IMR-90 (cell line): ENCODE measurements at regions not wholly inside any gene's neighbourhood (a gene's known extent, or its start where the extent isn't known, plus 50 kb on each side); places are given as distances from the start of the nearest gene placed in this dataset.
A peak's percentile ranks its signal among the peaks of the same experiment; 100 is the strongest.

Experiments used
- ATAC-seq: fragments of 200-7000 bp; cut with Tn5 transposase; 2 replicates; pipeline ENCODE4 v1.9.1; 2020; ENCODE audit warnings: low read depth, mild to moderate bottlenecking, moderate library complexity
- BruUV-seq: library from RNA; stranded (reverse); fragments of 400-500 nt; replicated peaks from 2 replicates; lab custom pipeline; 2021; lab: Mats Ljungman, UMichigan
- CTCF ChIA-PET: fragments of 300-600 bp; formaldehyde crosslinking; extraction: SDS; loops from one replicate; lab custom pipeline; 2021; ENCODE audit warnings: antibody characterized with exemption; lab: Yijun Ruan, JAX
- POLR2A ChIA-PET: fragments of 300-600 bp; sonication (Branson Sonifier 250); formaldehyde crosslinking; loops from one replicate; lab custom pipeline; 2022; ENCODE audit warnings: antibody characterized with exemption; ENCODE audit not compliant: unreplicated experiment; lab: Charles Lee
- DNase-seq: peaks from one replicate; pipeline ENCODE4 v3.0.0; 2013
- H2AFZ ChIP-seq: replicated peaks from 2 replicates; pipeline ENCODE3; 2013; ENCODE audit warnings: low read length, mild to moderate bottlenecking; ENCODE audit not compliant: poor library complexity
- H2AK5ac ChIP-seq: 2 replicates; pipeline ENCODE4 v1.6.1; 2013; ENCODE audit warnings: low read depth, low read length, inconsistent platforms
- H2AK9ac ChIP-seq: replicated peaks from 2 replicates; pipeline ENCODE3; 2013; ENCODE audit warnings: mild to moderate bottlenecking, low read depth, low read length, moderate library complexity; ENCODE audit not compliant: poor library complexity
- H2BK120ac ChIP-seq: 2 replicates; pipeline ENCODE4 v1.6.1; 2013; ENCODE audit warnings: low read depth, low read length, inconsistent platforms
- H2BK15ac ChIP-seq: 3 replicates; pipeline ENCODE4 v1.6.1; 2013; ENCODE audit warnings: low read depth, low read length, inconsistent platforms
- H2BK20ac ChIP-seq: 2 replicates; pipeline ENCODE4 v1.6.1; 2013; ENCODE audit warnings: low read depth, mild to moderate bottlenecking, inconsistent platforms, low read length, moderate library complexity
- H2BK5ac ChIP-seq: 2 replicates; pipeline ENCODE4 v1.6.1; 2013; ENCODE audit warnings: mild to moderate bottlenecking, low read depth, low read length, inconsistent platforms; ENCODE audit not compliant: poor library complexity, severe bottlenecking
- H3K14ac ChIP-seq: replicated peaks from 2 replicates; pipeline ENCODE4 v1.6.1; 2013; ENCODE audit warnings: low read depth, low read length, inconsistent platforms
- H3K18ac ChIP-seq: 2 replicates; pipeline ENCODE4 v1.6.1; 2013; ENCODE audit warnings: low read depth, low read length, control low read depth
- H3K23ac ChIP-seq: 2 replicates; pipeline ENCODE4 v1.6.1; 2013; ENCODE audit warnings: low read depth, low read length, inconsistent platforms
- H3K27ac ChIP-seq: 2 replicates; pipeline ENCODE4 v1.5.1; 2013; ENCODE audit warnings: mild to moderate bottlenecking, control low read depth, low read length; ENCODE audit not compliant: insufficient read depth
- H3K27me3 ChIP-seq: 2 replicates; pipeline ENCODE4 v1.6.1; 2013; ENCODE audit warnings: low read length; ENCODE audit not compliant: control insufficient read depth, insufficient read depth
- H3K36me3 ChIP-seq: 2 replicates; pipeline ENCODE4 v1.6.1; 2013; ENCODE audit warnings: low read length, mixed read lengths; ENCODE audit not compliant: control insufficient read depth, insufficient read depth
- H3K4ac ChIP-seq: 2 replicates; pipeline ENCODE4 v1.6.1; 2013; ENCODE audit warnings: low read depth, low read length, inconsistent platforms
- H3K4me1 ChIP-seq: 2 replicates; pipeline ENCODE4 v1.6.1; 2013; ENCODE audit warnings: low read length, mixed read lengths; ENCODE audit not compliant: control insufficient read depth, insufficient read depth
- H3K4me2 ChIP-seq: 2 replicates; pipeline ENCODE4 v1.6.1; 2013; ENCODE audit warnings: low read depth, mild to moderate bottlenecking, control low read depth, low read length, moderate library complexity
- H3K4me3 ChIP-seq: 2 replicates; pipeline ENCODE4 v1.5.1; 2013; ENCODE audit warnings: low read depth, mild to moderate bottlenecking, control low read depth, low read length, moderate library complexity; ENCODE audit not compliant: insufficient read depth
- H3K56ac ChIP-seq: 2 replicates; pipeline ENCODE4 v1.6.1; 2013; ENCODE audit warnings: low read length, inconsistent platforms; ENCODE audit not compliant: insufficient read depth; ENCODE audit errors: extremely low read depth
- H3K79me1 ChIP-seq, 2 experiments: 2 replicates each; pipeline ENCODE4 v1.6.1; 2013; ENCODE audit warnings: low read length in 2 of 2, inconsistent platforms in 1 of 2, low read depth in 1 of 2
- H3K9ac ChIP-seq: 2 replicates; pipeline ENCODE4 v1.6.1; 2013; ENCODE audit warnings: low read depth, low read length, control low read depth
- H3K9me1 ChIP-seq: 2 replicates; pipeline ENCODE4 v1.6.1; 2013; ENCODE audit warnings: low read length, inconsistent platforms; ENCODE audit not compliant: insufficient read depth
- H3K9me3 ChIP-seq: 2 replicates; pipeline ENCODE4 v1.6.1; 2013; ENCODE audit warnings: low read length; ENCODE audit not compliant: control insufficient read depth, insufficient read depth
- H4K20me1 ChIP-seq: 2 replicates; pipeline ENCODE4 v1.6.1; 2013; ENCODE audit warnings: low read length, inconsistent platforms; ENCODE audit not compliant: insufficient read depth
- H4K5ac ChIP-seq: 2 replicates; pipeline ENCODE4 v1.6.1; 2013; ENCODE audit warnings: mild to moderate bottlenecking, low read depth, low read length, control low read depth
- H4K8ac ChIP-seq, 2 experiments: 2 replicates each; pipeline ENCODE4 v1.6.1; 2013; ENCODE audit warnings: low read depth in 2 of 2, low read length in 2 of 2, control low read depth in 1 of 2, inconsistent platforms in 1 of 2
- H4K91ac ChIP-seq: 2 replicates; pipeline ENCODE4 v1.6.1; 2013; ENCODE audit warnings: low read depth, low read length, inconsistent platforms; ENCODE audit not compliant: insufficient read depth
- CHD1 ChIP-seq: IDR thresholded peaks from 2 replicates; pipeline ENCODE4 v1.6.1; 2012; ENCODE audit warnings: low read depth, low read length, improper control_type of control experiment
- MAFK ChIP-seq: IDR thresholded peaks from 2 replicates; pipeline ENCODE4 v1.6.1; 2012; ENCODE audit warnings: low read depth, low read length, improper control_type of control experiment
- MAZ ChIP-seq: IDR thresholded peaks from 2 replicates; pipeline ENCODE4 v1.6.1; 2012; ENCODE audit warnings: low read depth, mild to moderate bottlenecking, low read length, improper control_type of control experiment, moderate library complexity, borderline replicate concordance
- MXI1 ChIP-seq: IDR thresholded peaks from 2 replicates; pipeline ENCODE4 v1.6.1; 2012; ENCODE audit warnings: low read depth, mild to moderate bottlenecking, low read length, moderate library complexity, borderline replicate concordance
- POLR2A ChIP-seq: IDR thresholded peaks from 2 replicates; pipeline ENCODE4 v1.6.1; 2012; ENCODE audit warnings: mild to moderate bottlenecking, low read depth, low read length
- SMC3 ChIP-seq: fragments of 150-350 bp; IDR thresholded peaks from 2 replicates; pipeline ENCODE4 v1.6.1; 2016; ENCODE audit warnings: low read depth, mild to moderate bottlenecking, antibody characterized with exemption, low read length, moderate library complexity
- WGBS, 2 experiments: methylation state at CpG; one replicate each; pipeline versions ENCODE4 v1.1.5 to v1.1.7; 2013; ENCODE audit warnings: missing lambda C conversion rate in 2 of 2; ENCODE audit not compliant: insufficient read length in 1 of 2; ENCODE audit errors: extremely low coverage in 2 of 2; 5-methylcytosine and 5-hydroxymethylcytosine counted together
- dilution Hi-C: fragments of 300-500 bp; cut with HindIII; formaldehyde crosslinking; loops from one replicate; pipeline ENCODE4 v1.14.3; 2018; ENCODE audit warnings: low sequenced_read_pairs; ENCODE audit not compliant: unreplicated experiment
- in situ Hi-C: fragments of 300-500 bp; cut with MboI; formaldehyde crosslinking; loops from 3 replicates; pipeline ENCODE4 v1.14.3; 2019; ENCODE audit warnings: low sequenced_read_pairs, inconsistent platforms, mixed read lengths
- intact Hi-C: fragments of 100-400 bp; cut with micrococcal nuclease; formaldehyde crosslinking; loops from 2 replicates; pipeline ENCODE4 v1.10.0; 2022
- TF ChIP-seq, protein P1 (sequence below): conservative IDR thresholded peaks from 2 replicates; pipeline ENCODE4 v1.5.1; 2012; ENCODE audit warnings: mild to moderate bottlenecking, low read depth, low read length, improper control_type of control experiment

DNA sequence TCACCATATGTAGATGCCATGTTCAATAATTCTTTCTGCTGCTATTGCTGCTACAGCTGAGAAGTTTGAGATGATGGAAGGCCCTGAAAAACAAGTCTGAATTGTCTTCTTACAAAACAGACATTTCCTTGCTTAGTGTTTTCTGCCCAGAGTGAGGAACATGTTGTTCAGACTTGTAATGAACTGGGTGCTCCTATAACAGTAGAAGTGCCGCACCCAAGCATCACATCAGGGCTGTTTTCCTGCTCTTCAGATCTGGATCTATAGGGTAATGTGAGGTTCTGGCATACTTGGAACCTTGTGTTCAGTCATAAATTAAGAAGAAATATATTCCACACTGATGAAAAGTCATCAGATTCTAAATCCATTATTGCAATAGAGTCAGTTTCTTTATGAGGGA lies 171.9 kb upstream of the DIO2 start:
- Histone ChIP-seq H3K9me1 (no peaks in the 10 kb centered on the region; the same call in 1 of the 2 replicates), H3K4me2 (no peak overlapping the region), H3K79me1 (no peaks in the 10 kb centered on the region), H3K36me3 (no peaks in the 10 kb centered on the region), H3K27ac (no peak overlapping the region), H4K8ac (no peak overlapping the region), H4K20me1 (no peaks in the 10 kb centered on the region), H2AK5ac (no peak overlapping the region), H3K14ac (no peak overlapping the region), H3K56ac (no peak overlapping the region), H2AK9ac (no peak overlapping the region), H3K4me3 (no peak overlapping the region), H3K27me3 (no peaks in the 10 kb centered on the region), H3K9me3 (no peaks in the 10 kb centered on the region), H4K5ac (no peak overlapping the region), H4K91ac (peak overlapping the region; percentile 9; the same call in 1 of the 2 replicates), H2BK20ac (no peak overlapping the region), H3K23ac (no peak overlapping the region), H3K4me1 (peaks cover 4% of the 10 kb centered on the region; the same call in 1 of the 2 replicates), H2AFZ (no peak overlapping the region), H2BK15ac (no peak overlapping the region), H3K9ac (no peak overlapping the region), H2BK120ac (no peak overlapping the region), H2BK5ac (no peak overlapping the region), H3K18ac (no peak overlapping the region), H3K4ac (0 out of 2 replicates have a peak overlapping the region, but pooled peaks have one; percentile 47)
- dilution Hi-C loops (no loop called here), in situ Hi-C loops (no loop called here), intact Hi-C loops (no loop called here)
- BruUV-seq: no TSS peak
- no CpG with 5 or more reads among the region's 1 CpG for WGBS, 2 experiments
- ATAC-seq (no peak), DNase-seq (no peak)
- TF ChIP-seq CHD1 (no peak), MXI1 (no peak), MAFK (no peak), POLR2A (no peak), MAZ (no peak), SMC3 (no peak)
- TF ChIP-seq, protein P1, sequence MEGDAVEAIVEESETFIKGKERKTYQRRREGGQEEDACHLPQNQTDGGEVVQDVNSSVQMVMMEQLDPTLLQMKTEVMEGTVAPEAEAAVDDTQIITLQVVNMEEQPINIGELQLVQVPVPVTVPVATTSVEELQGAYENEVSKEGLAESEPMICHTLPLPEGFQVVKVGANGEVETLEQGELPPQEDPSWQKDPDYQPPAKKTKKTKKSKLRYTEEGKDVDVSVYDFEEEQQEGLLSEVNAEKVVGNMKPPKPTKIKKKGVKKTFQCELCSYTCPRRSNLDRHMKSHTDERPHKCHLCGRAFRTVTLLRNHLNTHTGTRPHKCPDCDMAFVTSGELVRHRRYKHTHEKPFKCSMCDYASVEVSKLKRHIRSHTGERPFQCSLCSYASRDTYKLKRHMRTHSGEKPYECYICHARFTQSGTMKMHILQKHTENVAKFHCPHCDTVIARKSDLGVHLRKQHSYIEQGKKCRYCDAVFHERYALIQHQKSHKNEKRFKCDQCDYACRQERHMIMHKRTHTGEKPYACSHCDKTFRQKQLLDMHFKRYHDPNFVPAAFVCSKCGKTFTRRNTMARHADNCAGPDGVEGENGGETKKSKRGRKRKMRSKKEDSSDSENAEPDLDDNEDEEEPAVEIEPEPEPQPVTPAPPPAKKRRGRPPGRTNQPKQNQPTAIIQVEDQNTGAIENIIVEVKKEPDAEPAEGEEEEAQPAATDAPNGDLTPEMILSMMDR: no peak
- POLR2A ChIA-PET: no interaction called here
- CTCF ChIA-PET: no interaction called here
